Calu3 (cell line): ENCODE measurements at regions not wholly inside any gene's neighbourhood (a gene's known extent, or its start where the extent isn't known, plus 50 kb on each side); places are given as distances from the start of the nearest gene placed in this dataset.

Experiments used
- BruUV-seq: library from RNA; stranded (reverse); fragments of 400-500 nt; replicated peaks from 2 replicates; lab custom pipeline; 2021; lab: Mats Ljungman, UMichigan
- CTCF ChIA-PET: fragments of 300-600 bp; sonication (Branson Sonifier 250); formaldehyde crosslinking; loops from one replicate; lab custom pipeline; 2022; ENCODE audit warnings: antibody characterized with exemption; lab: Charles Lee
- DNase-seq: peaks from one replicate; pipeline ENCODE4 v3.0.0; 2022
- H3K27ac Mint-ChIP-seq: one replicate; pipeline ENCODE4 v1.8.0; 2022; ENCODE audit warnings: mixed read lengths; ENCODE audit not compliant: unreplicated experiment
- H3K27me3 Mint-ChIP-seq: one replicate; pipeline ENCODE4 v1.8.0; 2022; ENCODE audit warnings: mixed read lengths; ENCODE audit not compliant: unreplicated experiment
- H3K36me3 Mint-ChIP-seq: one replicate; pipeline ENCODE4 v1.8.0; 2022; ENCODE audit warnings: mild to moderate bottlenecking, moderate library complexity, mixed read lengths; ENCODE audit not compliant: insufficient read depth, unreplicated experiment
- H3K4me1 Mint-ChIP-seq: one replicate; pipeline ENCODE4 v1.8.0; 2022; ENCODE audit warnings: mild to moderate bottlenecking, low read depth, mixed read lengths; ENCODE audit not compliant: unreplicated experiment
- H3K4me3 Mint-ChIP-seq: one replicate; pipeline ENCODE4 v1.8.0; 2022; ENCODE audit warnings: mild to moderate bottlenecking, low read depth, moderate library complexity, mixed read lengths; ENCODE audit not compliant: unreplicated experiment
- H3K9me3 Mint-ChIP-seq: one replicate; pipeline ENCODE4 v1.8.0; 2022; ENCODE audit warnings: low read depth, mixed read lengths; ENCODE audit not compliant: unreplicated experiment
- intact Hi-C: fragments of 100-400 bp; cut with micrococcal nuclease; formaldehyde crosslinking; loops from one replicate; pipeline ENCODE4 v1.10.0; 2022; ENCODE audit not compliant: unreplicated experiment
- TF ChIP-seq, protein P1 (sequence below): fragments of 200-600 bp; IDR thresholded peaks from one replicate; pipeline ENCODE4 v1.8.0; 2022; ENCODE audit warnings: antibody characterized with exemption; ENCODE audit not compliant: unreplicated experiment

DNA sequence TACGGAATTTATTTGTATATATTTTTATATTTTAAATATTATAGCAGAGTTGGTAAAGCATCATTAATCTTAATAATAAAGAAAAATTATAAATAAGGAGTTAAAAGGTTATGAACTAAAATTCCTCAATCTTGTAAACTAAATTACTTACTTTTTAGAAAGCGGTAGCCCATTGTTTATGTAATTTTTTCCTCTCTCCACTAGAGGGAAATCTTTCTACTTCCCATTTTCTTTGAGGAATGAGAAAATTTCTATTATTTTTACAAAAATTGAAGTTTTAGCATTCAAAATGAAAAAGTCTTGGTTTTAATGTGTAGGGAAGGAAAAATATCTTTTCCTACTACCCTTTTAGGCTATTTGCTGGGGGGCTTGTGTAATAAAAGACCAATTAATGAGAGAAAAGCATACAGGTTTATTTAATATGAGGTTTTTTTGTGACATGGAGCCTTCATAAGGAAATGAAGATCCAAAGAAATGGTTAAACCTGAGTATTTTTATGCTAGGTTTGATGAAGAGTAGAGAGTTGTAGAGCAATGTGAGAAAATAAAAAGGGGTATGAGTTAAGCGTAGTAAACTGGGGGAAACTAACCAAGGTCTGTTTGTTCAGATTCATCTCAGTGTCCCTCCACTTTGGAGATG lies 68.7 kb upstream of the ADAD1 start:
- CTCF ChIA-PET = interaction anchor here (1.3 kb wide), 1 partner anchor 410 kb away, joined by 3 read pairs; no protein-coding TSS in a partner anchor
- Mint-ChIP-seq H3K4me3 (no peak overlapping the region), H3K36me3 (no peaks in the 10 kb centered on the region), H3K4me1 (no peaks in the 10 kb centered on the region), H3K27me3 (no peaks in the 10 kb centered on the region), H3K27ac (no peak overlapping the region), H3K9me3 (no peaks in the 10 kb centered on the region)
- intact Hi-C loops = loop anchor here (2.0 to 10.0 kb wide), 2 partner anchors 145 to 267 kb away; partner anchors contain the start of gene IL2
- BruUV-seq = no TSS peak
- DNase-seq = no peak
- TF ChIP-seq, protein P1, sequence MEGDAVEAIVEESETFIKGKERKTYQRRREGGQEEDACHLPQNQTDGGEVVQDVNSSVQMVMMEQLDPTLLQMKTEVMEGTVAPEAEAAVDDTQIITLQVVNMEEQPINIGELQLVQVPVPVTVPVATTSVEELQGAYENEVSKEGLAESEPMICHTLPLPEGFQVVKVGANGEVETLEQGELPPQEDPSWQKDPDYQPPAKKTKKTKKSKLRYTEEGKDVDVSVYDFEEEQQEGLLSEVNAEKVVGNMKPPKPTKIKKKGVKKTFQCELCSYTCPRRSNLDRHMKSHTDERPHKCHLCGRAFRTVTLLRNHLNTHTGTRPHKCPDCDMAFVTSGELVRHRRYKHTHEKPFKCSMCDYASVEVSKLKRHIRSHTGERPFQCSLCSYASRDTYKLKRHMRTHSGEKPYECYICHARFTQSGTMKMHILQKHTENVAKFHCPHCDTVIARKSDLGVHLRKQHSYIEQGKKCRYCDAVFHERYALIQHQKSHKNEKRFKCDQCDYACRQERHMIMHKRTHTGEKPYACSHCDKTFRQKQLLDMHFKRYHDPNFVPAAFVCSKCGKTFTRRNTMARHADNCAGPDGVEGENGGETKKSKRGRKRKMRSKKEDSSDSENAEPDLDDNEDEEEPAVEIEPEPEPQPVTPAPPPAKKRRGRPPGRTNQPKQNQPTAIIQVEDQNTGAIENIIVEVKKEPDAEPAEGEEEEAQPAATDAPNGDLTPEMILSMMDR = no peak

DNA sequence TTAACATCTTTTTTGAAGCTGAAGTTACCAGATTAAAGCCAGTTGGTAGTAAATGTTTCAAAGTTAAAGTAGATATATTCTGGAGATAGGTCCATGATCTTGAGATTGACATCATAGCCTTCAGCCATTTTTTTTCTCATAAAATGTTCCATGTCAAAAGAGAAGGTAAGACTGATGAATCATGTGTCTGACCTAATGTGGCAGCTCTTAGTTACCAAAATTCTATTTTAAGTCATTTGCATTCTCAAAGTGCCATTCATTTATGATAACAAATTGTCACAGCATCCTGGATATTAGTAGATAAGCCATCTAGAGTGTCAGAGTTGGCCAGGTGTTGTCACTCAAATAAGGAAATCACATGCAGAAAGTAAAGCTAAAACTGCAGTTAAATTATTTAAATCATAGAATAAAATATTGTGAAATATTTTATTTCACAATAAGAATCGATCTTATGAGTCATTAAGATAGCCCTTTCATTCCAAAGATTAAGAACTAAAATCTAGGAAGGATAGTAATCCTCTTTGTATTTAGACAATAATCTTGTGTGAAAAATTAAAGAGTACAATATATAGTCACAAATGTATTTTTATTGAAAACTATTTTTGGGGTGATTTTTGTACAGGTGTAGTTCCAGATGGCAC lies 65.7 kb upstream of the ADAD1 start:
- no peak for DNase-seq
- no TSS peak for BruUV-seq
- Mint-ChIP-seq H3K36me3 (no peaks in the 10 kb centered on the region), H3K4me1 (no peaks in the 10 kb centered on the region), H3K27ac (no peak overlapping the region), H3K4me3 (no peak overlapping the region), H3K9me3 (no peaks in the 10 kb centered on the region), H3K27me3 (no peaks in the 10 kb centered on the region)
- CTCF ChIA-PET = no interaction called here
- intact Hi-C loops = no loop called here
- TF ChIP-seq, protein P1 = no peak

DNA sequence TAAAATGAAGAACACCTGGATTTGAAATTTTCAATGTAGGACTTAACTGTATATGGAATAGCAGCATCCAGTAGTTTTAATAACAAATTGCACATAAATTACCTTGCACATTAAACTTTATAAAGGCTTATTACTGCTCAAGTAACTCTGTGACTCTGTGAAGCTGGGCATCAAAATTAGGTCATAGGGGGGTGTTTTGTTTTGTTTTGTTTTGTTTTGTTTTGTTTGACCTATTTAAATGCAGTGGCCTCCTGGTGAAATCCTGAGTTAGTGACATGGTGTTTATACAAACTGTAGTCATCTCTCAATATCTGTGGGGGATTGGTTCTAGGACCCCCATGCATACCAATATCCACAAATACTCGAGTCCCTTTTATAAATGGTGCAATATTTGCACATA lies 51.9 kb upstream of the ADAD1 start:
- Mint-ChIP-seq H3K36me3 (no peaks in the 10 kb centered on the region), H3K4me1 (no peaks in the 10 kb centered on the region), H3K27me3 (no peaks in the 10 kb centered on the region), H3K4me3 (no peak overlapping the region), H3K27ac (no peak overlapping the region), H3K9me3 (no peaks in the 10 kb centered on the region)
- BruUV-seq = no TSS peak
- DNase-seq = no peak
- TF ChIP-seq, protein P1 = no peak
- CTCF ChIA-PET = no interaction called here
- intact Hi-C loops = no loop called here

DNA sequence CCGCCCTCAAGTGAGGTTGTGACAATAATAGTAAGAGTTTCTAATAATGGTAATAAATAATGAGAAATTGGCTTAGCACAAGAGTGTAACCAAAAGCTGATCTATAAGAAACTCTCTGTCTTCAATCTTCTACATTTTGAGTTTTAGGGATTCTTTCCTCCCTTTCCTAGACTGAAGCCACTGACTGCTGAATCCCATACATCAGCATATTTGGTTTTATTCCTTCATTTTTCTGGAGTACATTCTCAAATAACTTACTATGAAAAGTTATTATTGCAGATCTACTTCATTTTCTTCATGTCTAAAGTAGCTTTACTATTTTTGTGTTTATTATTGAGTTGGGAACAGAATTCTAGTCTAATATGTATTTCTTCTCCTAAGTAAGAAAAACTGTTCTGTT lies 49.9 kb upstream of the ADAD1 start:
- no peak for DNase-seq
- H3K4me1 Mint-ChIP-seq = no peaks in the 10 kb centered on the region
- H3K27me3 Mint-ChIP-seq = no peaks in the 10 kb centered on the region
- intact Hi-C loops = no loop called here
- H3K4me3 Mint-ChIP-seq = no peak overlapping the region
- CTCF ChIA-PET = no interaction called here
- BruUV-seq = no TSS peak
- H3K9me3 Mint-ChIP-seq = no peaks in the 10 kb centered on the region
- no peaks in the 10 kb centered on the region for H3K36me3 Mint-ChIP-seq
- no peak overlapping the region for H3K27ac Mint-ChIP-seq
- TF ChIP-seq, protein P1 = no peak
